HEK293T (cell line): ENCODE measurements at regions not wholly inside any gene's neighbourhood (a gene's known extent, or its start where the extent isn't known, plus 50 kb on each side); places are given as distances from the start of the nearest gene placed in this dataset.

Experiments
- CTCF ChIA-PET: fragments of 350-600 bp; formaldehyde crosslinking; extraction: SDS; loops from one replicate; lab custom pipeline; 2021; ENCODE audit warnings: antibody characterized with exemption, inconsistent platforms; lab: Yijun Ruan, JAX
- POLR2A ChIA-PET: fragments of 350-600 bp; formaldehyde crosslinking; extraction: SDS; loops from one replicate; lab custom pipeline; 2020; ENCODE audit warnings: antibody characterized with exemption, inconsistent platforms; lab: Yijun Ruan, JAX
- DNase-seq: peaks from one replicate; pipeline ENCODE4 v3.0.0; 2012; ENCODE audit warnings: mixed read lengths; ENCODE audit errors: extremely low spot score
- ARNT ChIP-seq: fragments of 450-650 bp; IDR thresholded peaks from 2 replicates; pipeline ENCODE4 v1.6.1; 2017; ENCODE audit warnings: mild to moderate bottlenecking
- BHLHE40 ChIP-seq: fragments of 450-650 bp; IDR thresholded peaks from 2 replicates; pipeline ENCODE4 v1.6.1; 2016; ENCODE audit warnings: mild to moderate bottlenecking, moderate library complexity, borderline replicate concordance
- CTBP1 ChIP-seq: fragments of 450-650 bp; IDR thresholded peaks from 2 replicates; pipeline ENCODE4 v1.6.1; 2016; ENCODE audit warnings: borderline replicate concordance
- ELF4 ChIP-seq: fragments of 450-650 bp; IDR thresholded peaks from 2 replicates; pipeline ENCODE4 v1.6.1; 2017; ENCODE audit warnings: antibody characterized with exemption
- FOXA1 ChIP-seq: fragments of 450-650 bp; IDR thresholded peaks from 2 replicates; pipeline ENCODE4 v1.6.1; 2016; ENCODE audit warnings: mild to moderate bottlenecking
- FOXK2 ChIP-seq: fragments of 450-650 bp; IDR thresholded peaks from 2 replicates; pipeline ENCODE4 v1.6.1; 2016; ENCODE audit warnings: mild to moderate bottlenecking
- FOXM1 ChIP-seq: fragments of 450-650 bp; IDR thresholded peaks from 2 replicates; pipeline ENCODE4 v1.6.1; 2017; ENCODE audit warnings: mild to moderate bottlenecking, borderline replicate concordance
- HDGF ChIP-seq: fragments of 450-650 bp; IDR thresholded peaks from 2 replicates; pipeline ENCODE4 v1.6.1; 2017; ENCODE audit warnings: antibody characterized with exemption, borderline replicate concordance
- L3MBTL2 ChIP-seq: fragments of 450-650 bp; conservative IDR thresholded peaks from 2 replicates; pipeline ENCODE4 v1.6.1; 2016; ENCODE audit warnings: mild to moderate bottlenecking
- LEF1 ChIP-seq: fragments of 450-650 bp; IDR thresholded peaks from 2 replicates; pipeline ENCODE4 v1.6.1; 2017; ENCODE audit warnings: mild to moderate bottlenecking, borderline replicate concordance
- NFRKB ChIP-seq: fragments of 450-650 bp; IDR thresholded peaks from 2 replicates; pipeline ENCODE4 v1.6.1; 2016; ENCODE audit warnings: mild to moderate bottlenecking, moderate library complexity
- SP1 ChIP-seq: fragments of 450-650 bp; IDR thresholded peaks from 2 replicates; pipeline ENCODE4 v1.6.1; 2017
- SUZ12 ChIP-seq: fragments of 450-650 bp; IDR thresholded peaks from 2 replicates; pipeline ENCODE4 v1.6.1; 2016; ENCODE audit warnings: mild to moderate bottlenecking
- TARDBP ChIP-seq: fragments of 450-650 bp; IDR thresholded peaks from 2 replicates; pipeline ENCODE4 v1.6.1; 2016
- ZNF384 ChIP-seq: fragments of 450-650 bp; IDR thresholded peaks from 2 replicates; pipeline ENCODE4 v1.6.1; 2016
- TF ChIP-seq, protein P1 (sequence below): fragments of 450-650 bp; IDR thresholded peaks from 2 replicates; pipeline ENCODE4 v1.6.1; 2016

GRCh38 chrX:39599339-39599738 lies 498.4 kb downstream of the BCOR start:
- CTCF ChIA-PET: no interaction called here
- no peak for DNase-seq

GRCh38 chrX:39600222-39600621 lies 497.5 kb downstream of the BCOR start:
- no peak for TF ChIP-seq LEF1
- POLR2A ChIA-PET: no interaction called here
- DNase-seq: no peak
- CTCF ChIA-PET: no interaction called here

More at GRCh38 chrX:39599339-39599738, 498.4 kb downstream of the BCOR start:
- no peak for TF ChIP-seq L3MBTL2
- TF ChIP-seq SUZ12: no peak
- no peak for TF ChIP-seq FOXM1
- TF ChIP-seq HDGF: no peak
- no peak for TF ChIP-seq LEF1
- no peak for TF ChIP-seq NFRKB
- no peak for TF ChIP-seq SP1
- TF ChIP-seq ARNT: no peak
- no peak for TF ChIP-seq FOXK2
- no peak for TF ChIP-seq BHLHE40
- TF ChIP-seq, protein P1, sequence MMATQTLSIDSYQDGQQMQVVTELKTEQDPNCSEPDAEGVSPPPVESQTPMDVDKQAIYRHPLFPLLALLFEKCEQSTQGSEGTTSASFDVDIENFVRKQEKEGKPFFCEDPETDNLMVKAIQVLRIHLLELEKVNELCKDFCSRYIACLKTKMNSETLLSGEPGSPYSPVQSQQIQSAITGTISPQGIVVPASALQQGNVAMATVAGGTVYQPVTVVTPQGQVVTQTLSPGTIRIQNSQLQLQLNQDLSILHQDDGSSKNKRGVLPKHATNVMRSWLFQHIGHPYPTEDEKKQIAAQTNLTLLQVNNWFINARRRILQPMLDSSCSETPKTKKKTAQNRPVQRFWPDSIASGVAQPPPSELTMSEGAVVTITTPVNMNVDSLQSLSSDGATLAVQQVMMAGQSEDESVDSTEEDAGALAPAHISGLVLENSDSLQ: no peak
- TF ChIP-seq CTBP1: no peak
- TF ChIP-seq TARDBP: no peak
- no peak for TF ChIP-seq ELF4
- TF ChIP-seq ZNF384: no peak
- no peak for TF ChIP-seq FOXA1
- POLR2A ChIA-PET: no interaction called here

DNA sequence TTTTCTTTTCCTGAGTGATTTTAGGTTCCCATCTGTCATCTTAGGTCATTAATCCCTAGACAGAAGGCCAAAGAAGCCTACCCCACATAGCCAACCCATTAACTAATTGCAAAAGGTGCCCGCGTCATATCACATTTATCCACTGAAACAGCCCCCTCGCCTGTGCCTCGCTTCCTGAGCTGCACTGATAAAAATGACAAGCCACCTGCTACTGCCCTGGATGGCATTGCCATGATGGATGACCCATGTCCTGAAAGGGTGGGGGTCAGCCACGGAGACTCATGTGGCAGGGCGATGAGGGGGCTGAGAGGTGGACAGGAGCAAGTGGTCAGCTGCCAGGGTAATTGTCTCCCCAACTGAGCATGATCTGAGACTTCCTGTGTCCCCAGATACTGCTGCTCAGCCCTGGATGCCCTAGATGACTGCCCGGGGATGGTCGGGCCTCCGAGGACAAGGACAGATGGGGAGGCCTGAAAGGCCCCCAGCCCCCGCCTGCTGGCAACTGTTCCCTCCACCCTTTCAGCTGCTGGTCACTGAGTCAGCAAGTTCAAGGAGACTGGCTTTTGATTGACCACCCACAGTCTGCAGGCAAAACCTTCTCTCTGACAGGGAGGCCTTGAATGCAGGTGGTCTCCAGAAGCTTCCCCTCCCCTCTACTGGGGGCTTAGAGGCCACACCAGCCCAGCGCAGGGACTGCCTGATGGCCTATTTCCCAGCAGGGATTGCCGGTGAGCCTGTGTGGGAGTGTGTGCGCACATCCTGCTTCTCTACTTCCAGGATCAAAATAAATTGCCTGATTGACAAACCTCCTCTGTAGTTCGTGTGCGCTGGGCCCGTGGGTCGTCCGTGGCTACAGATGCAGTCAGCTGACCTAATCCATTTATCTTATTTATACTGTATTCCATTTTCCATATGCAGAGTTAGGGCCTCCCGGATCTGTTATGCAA lies 496.3 kb downstream of the BCOR start:
- POLR2A ChIA-PET: no interaction called here
- TF ChIP-seq ELF4 (no peak), SP1 (no peak), HDGF (no peak), NFRKB (no peak), LEF1 (no peak), ARNT (no peak), ZNF384 (no peak), TARDBP (no peak), FOXA1 (no peak), FOXM1 (no peak), L3MBTL2 (no peak), SUZ12 (no peak), FOXK2 (no peak), CTBP1 (no peak), BHLHE40 (no peak)
- TF ChIP-seq, protein P1: no peak
- no peak for DNase-seq
- CTCF ChIA-PET: no interaction called here

- TF ChIP-seq BHLHE40 (no peak), CTBP1 (no peak), FOXM1 (no peak), SP1 (no peak), ELF4 (no peak), FOXA1 (no peak), TARDBP (no peak), SUZ12 (no peak), ARNT (no peak), FOXK2 (no peak), HDGF (no peak)
- TF ChIP-seq, protein P1: no peak
- POLR2A ChIA-PET: no interaction called here
- no peak for DNase-seq
These were observed 495.6 kb downstream of the BCOR start for GRCh38 chrX:39602195-39602594.

GRCh38 chrX:39603230-39603629 lies 494.5 kb downstream of the BCOR start:
- TF ChIP-seq ARNT: no peak
- TF ChIP-seq L3MBTL2: no peak
- TF ChIP-seq SUZ12: no peak
- TF ChIP-seq SP1: no peak
- TF ChIP-seq CTBP1: no peak
- no peak for TF ChIP-seq FOXA1
- no peak for TF ChIP-seq ZNF384
- no peak for TF ChIP-seq HDGF
- no peak for TF ChIP-seq BHLHE40
- TF ChIP-seq TARDBP: no peak
- no peak for TF ChIP-seq NFRKB
- TF ChIP-seq FOXM1: no peak
- TF ChIP-seq FOXK2: no peak
- TF ChIP-seq ELF4: no peak
- TF ChIP-seq LEF1: no peak
- TF ChIP-seq, protein P1: no peak
- POLR2A ChIA-PET: no interaction called here
- CTCF ChIA-PET: no interaction called here
- DNase-seq: no peak

More at GRCh38 chrX:39602195-39602594, 495.6 kb downstream of the BCOR start:
- CTCF ChIA-PET: no interaction called here
